WTC11 (cell line): ENCODE measurements at regions not wholly inside any gene's neighbourhood (a gene's known extent, or its start where the extent isn't known, plus 50 kb on each side); places are given as distances from the start of the nearest gene placed in this dataset.

Experiments used
- ATAC-seq: fragments of 200-7000 bp; cut with Tn5 transposase; 2 replicates; pipeline ENCODE4 v1.10.0; 2021; ENCODE audit warnings: mild to moderate bottlenecking, moderate library complexity
- CTCF ChIA-PET: fragments of 300-600 bp; sonication (Branson Sonifier 250); formaldehyde crosslinking; loops from one replicate; lab custom pipeline; 2021; ENCODE audit warnings: antibody characterized with exemption; lab: Charles Lee
- POLR2A ChIA-PET: fragments of 350-600 bp; sonication (Branson Sonifier 250); formaldehyde crosslinking; loops from one replicate; lab custom pipeline; 2021; ENCODE audit warnings: antibody characterized with exemption; lab: Charles Lee
- DNase-seq: peaks from one replicate; pipeline ENCODE4 v3.0.0; 2021; ENCODE audit warnings: low spot score
- H3K27ac Mint-ChIP-seq: 2 replicates; pipeline ENCODE4 v1.8.0; 2021; ENCODE audit warnings: mixed read lengths
- H3K27me3 Mint-ChIP-seq: 2 replicates; pipeline ENCODE4 v1.8.0; 2021; ENCODE audit warnings: low read depth, mild to moderate bottlenecking, moderate library complexity, mixed read lengths
- H3K36me3 Mint-ChIP-seq: 2 replicates; pipeline ENCODE4 v1.8.0; 2021; ENCODE audit warnings: mixed read lengths
- H3K4me1 Mint-ChIP-seq: 2 replicates; pipeline ENCODE4 v1.8.0; 2022; ENCODE audit warnings: mixed read lengths
- H3K4me3 Mint-ChIP-seq: 2 replicates; pipeline ENCODE4 v1.8.0; 2021; ENCODE audit warnings: mild to moderate bottlenecking, moderate library complexity, mixed read lengths
- H3K9me3 Mint-ChIP-seq: 2 replicates; pipeline ENCODE4 v1.8.0; 2021; ENCODE audit warnings: mixed read lengths
- CBFB ChIP-seq: sonication (generic); formaldehyde crosslinking; IDR thresholded peaks from 2 replicates; pipeline ENCODE4 v1.8.1; 2022; ENCODE audit warnings: mild to moderate bottlenecking, low read depth, missing genetic modification reagents
- ERG ChIP-seq: fragments of 250-450 bp; sonication (Bioruptor Pico); IDR thresholded peaks from 2 replicates; pipeline ENCODE4 v1.8.0; 2021; ENCODE audit warnings: mild to moderate bottlenecking
- GTF2I ChIP-seq: fragments of 250-450 bp; sonication (Bioruptor Pico); conservative IDR thresholded peaks from 2 replicates; pipeline ENCODE4 v1.4.0; 2021; ENCODE audit warnings: mild to moderate bottlenecking
- JUN ChIP-seq: sonication (generic); formaldehyde crosslinking; IDR thresholded peaks from 2 replicates; pipeline ENCODE4 v1.8.0; 2023; ENCODE audit warnings: mild to moderate bottlenecking, missing genetic modification reagents
- MXD4 ChIP-seq: fragments of 250-450 bp; sonication (Bioruptor Pico); IDR thresholded peaks from 2 replicates; pipeline ENCODE4 v1.8.0; 2021; ENCODE audit warnings: mild to moderate bottlenecking, moderate library complexity, borderline replicate concordance
- NFATC4 ChIP-seq: fragments of 250-450 bp; sonication (Bioruptor Pico); IDR thresholded peaks from 2 replicates; pipeline ENCODE4 v1.9.0; 2021; ENCODE audit warnings: mild to moderate bottlenecking
- NFYB ChIP-seq: sonication (generic); formaldehyde crosslinking; conservative IDR thresholded peaks from 2 replicates; pipeline ENCODE4 v1.8.0; 2022; ENCODE audit warnings: low read depth, missing genetic modification reagents
- SOX15 ChIP-seq: fragments of 250-450 bp; sonication (Bioruptor Pico); IDR thresholded peaks from 2 replicates; pipeline ENCODE4 v1.9.0; 2021; ENCODE audit warnings: mild to moderate bottlenecking
- ZNF138 ChIP-seq: sonication (generic); formaldehyde crosslinking; conservative IDR thresholded peaks from 2 replicates; pipeline ENCODE4 v1.8.1; 2022; ENCODE audit warnings: mild to moderate bottlenecking, moderate library complexity, missing genetic modification reagents
- ZNF416 ChIP-seq: fragments of 250-450 bp; sonication (Bioruptor Pico); IDR thresholded peaks from 2 replicates; pipeline ENCODE4 v1.9.0; 2021; ENCODE audit warnings: mild to moderate bottlenecking, inconsistent platforms
- ZNF425 ChIP-seq: fragments of 250-450 bp; sonication (Bioruptor Pico); conservative IDR thresholded peaks from 2 replicates; pipeline ENCODE4 v1.9.0; 2021; ENCODE audit warnings: mild to moderate bottlenecking
- ZSCAN18 ChIP-seq: fragments of 250-450 bp; sonication (Bioruptor Pico); IDR thresholded peaks from 2 replicates; pipeline ENCODE4 v2.1.2; 2022; ENCODE audit warnings: mild to moderate bottlenecking, moderate library complexity

GRCh38 chr10:29096303-29096824 lies 192.5 kb upstream of the LYZL1 start:
- TF ChIP-seq SOX15 (CRISPR knock-in tag) = no peak
- TF ChIP-seq ZNF425 (CRISPR knock-in tag) = no peak
- no peak for TF ChIP-seq ZSCAN18 (CRISPR knock-in tag)
- CTCF ChIA-PET = interaction anchor here (1.5 kb wide), 1 partner anchor 432 kb away, joined by 3 read pairs; no protein-coding TSS in a partner anchor
- H3K9me3 Mint-ChIP-seq = peaks cover 35% of the 10 kb centered on the region
- H3K27ac Mint-ChIP-seq = no peak overlapping the region
- DNase-seq (no peak), ATAC-seq (no peak)
- H3K27me3 Mint-ChIP-seq = no peaks in the 10 kb centered on the region; the same call in 1 of the 2 replicates
- H3K36me3 Mint-ChIP-seq = peaks cover 6% of the 10 kb centered on the region
- H3K4me1 Mint-ChIP-seq = peaks cover 13% of the 10 kb centered on the region
- POLR2A ChIA-PET = no interaction called here
- H3K4me3 Mint-ChIP-seq = no peak overlapping the region

GRCh38 chr10:29098423-29098822 lies 190.4 kb upstream of the LYZL1 start:
- no peaks in the 10 kb centered on the region; the same call in 1 of the 2 replicates for H3K27me3 Mint-ChIP-seq
- H3K36me3 Mint-ChIP-seq = peaks cover 4% of the 10 kb centered on the region
- POLR2A ChIA-PET = no interaction called here
- DNase-seq = no peak
- CTCF ChIA-PET = interaction anchor here (1.5 kb wide), 1 partner anchor 21 kb away, joined by 7 read pairs; no protein-coding TSS in a partner anchor
- ATAC-seq = no peak
- H3K9me3 Mint-ChIP-seq = peaks cover 31% of the 10 kb centered on the region
- no peak overlapping the region for H3K4me3 Mint-ChIP-seq
- H3K27ac Mint-ChIP-seq = no peak overlapping the region
- TF ChIP-seq GTF2I = peak; percentile 64; the same call in 1 of the 2 replicates
- no peak for TF ChIP-seq ZNF138 (CRISPR knock-in tag)
- no peak for TF ChIP-seq CBFB (CRISPR knock-in tag)
- no peak for TF ChIP-seq ERG (CRISPR knock-in tag)
- TF ChIP-seq ZNF425 (CRISPR knock-in tag) = no peak
- no peak for TF ChIP-seq MXD4 (CRISPR knock-in tag)
- no peak for TF ChIP-seq JUN (CRISPR knock-in tag)
- no peak for TF ChIP-seq ZNF416 (CRISPR knock-in tag)
- peaks cover 13% of the 10 kb centered on the region for H3K4me1 Mint-ChIP-seq

- POLR2A ChIA-PET = no interaction called here
- H3K27ac Mint-ChIP-seq = no peak overlapping the region
- H3K4me3 Mint-ChIP-seq = no peak overlapping the region
- peaks cover 29% of the 10 kb centered on the region for H3K9me3 Mint-ChIP-seq
- H3K4me1 Mint-ChIP-seq = peaks cover 13% of the 10 kb centered on the region
- no peaks in the 10 kb centered on the region; the same call in 1 of the 2 replicates for H3K27me3 Mint-ChIP-seq
- ATAC-seq = no peak
- TF ChIP-seq ZSCAN18 (CRISPR knock-in tag) = no peak
- TF ChIP-seq NFATC4 (CRISPR knock-in tag) = no peak
- TF ChIP-seq JUN (CRISPR knock-in tag) = no peak
- no peak for TF ChIP-seq ZNF416 (CRISPR knock-in tag)
- no peak for TF ChIP-seq NFYB (CRISPR knock-in tag)
- TF ChIP-seq, all 79 proteins: peak for 0
- DNase-seq = no peak
- peaks cover 4% of the 10 kb centered on the region for H3K36me3 Mint-ChIP-seq
- CTCF ChIA-PET = no interaction called here
Measured at GRCh38 chr10:29099001-29099400, 189.9 kb upstream of the LYZL1 start.
